ENCODE measurements at regions not wholly inside any gene's neighbourhood (a gene's known extent, or its start where the extent isn't known, plus 50 kb on each side); places are given as distances from the start of the nearest gene placed in this dataset.

DNA sequence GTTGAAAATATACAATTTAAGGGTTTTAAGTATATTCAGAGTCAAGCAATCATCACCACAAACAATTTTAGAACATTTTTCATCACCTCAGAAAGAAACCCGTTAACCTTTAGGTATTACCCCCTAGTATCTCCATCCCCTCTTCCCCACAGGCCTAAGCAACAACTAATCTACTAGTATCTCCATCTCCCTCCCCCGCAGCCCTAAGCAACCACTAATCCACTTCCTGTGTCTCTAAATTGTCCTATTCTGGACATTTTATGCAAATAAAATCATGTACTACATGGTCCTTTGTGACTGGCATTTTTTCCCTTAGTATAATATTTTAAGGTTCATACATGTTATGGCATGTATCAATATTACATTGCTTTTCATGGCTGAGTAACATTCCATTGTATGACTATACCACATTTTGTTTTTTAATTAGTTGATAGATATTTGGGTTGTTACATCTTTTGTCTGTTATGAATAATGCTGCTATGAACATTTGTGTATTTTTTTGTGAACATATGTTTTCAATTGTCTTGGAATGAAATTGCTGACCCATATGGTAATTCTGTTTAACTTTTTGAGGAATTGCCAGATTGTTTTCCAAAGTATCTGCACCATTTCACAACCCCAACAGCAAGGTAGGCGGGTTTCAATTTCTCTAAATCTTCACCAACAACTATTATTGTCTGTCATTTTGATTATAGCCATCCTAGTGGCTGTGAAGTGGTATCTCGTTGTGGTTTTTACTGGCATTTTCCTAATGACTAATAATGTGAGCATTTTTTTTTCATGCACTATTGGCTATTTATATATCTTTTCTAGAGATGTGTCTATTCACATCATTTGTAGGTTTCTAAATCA, 215.6 kb upstream of the CD96 start:
- Histone ChIP-seq H3K9me3 (ENCODE audit: control insufficient read depth in 4 of 4, insufficient read depth in 3 of 4, low read length in 3 of 4) (no peaks in the 10 kb centered on the region), H3K4me1 (ENCODE audit: control insufficient read depth in 5 of 5, insufficient read depth in 5 of 5, low read length in 5 of 5) (peaks cover 0 to 3% (median 0%) of the 10 kb centered on the region in 5 donors), H3K9ac (ENCODE audit: insufficient read depth in 1 of 2, low read length in 2 of 2) (no peak overlapping the region), H3K27me3 (ENCODE audit: control insufficient read depth in 3 of 3, insufficient read depth in 3 of 3, low read length in 2 of 3) (no peaks in the 10 kb centered on the region), H3K36me3 (ENCODE audit: control insufficient read depth in 4 of 4, insufficient read depth in 4 of 4, low read length in 4 of 4) (no peaks in the 10 kb centered on the region), H3K4me3 (no peak overlapping the region), H3K27ac (ENCODE audit: low read depth in 1 of 2, low read length in 1 of 2) (no peak overlapping the region)
- TF ChIP-seq, protein P1, sequence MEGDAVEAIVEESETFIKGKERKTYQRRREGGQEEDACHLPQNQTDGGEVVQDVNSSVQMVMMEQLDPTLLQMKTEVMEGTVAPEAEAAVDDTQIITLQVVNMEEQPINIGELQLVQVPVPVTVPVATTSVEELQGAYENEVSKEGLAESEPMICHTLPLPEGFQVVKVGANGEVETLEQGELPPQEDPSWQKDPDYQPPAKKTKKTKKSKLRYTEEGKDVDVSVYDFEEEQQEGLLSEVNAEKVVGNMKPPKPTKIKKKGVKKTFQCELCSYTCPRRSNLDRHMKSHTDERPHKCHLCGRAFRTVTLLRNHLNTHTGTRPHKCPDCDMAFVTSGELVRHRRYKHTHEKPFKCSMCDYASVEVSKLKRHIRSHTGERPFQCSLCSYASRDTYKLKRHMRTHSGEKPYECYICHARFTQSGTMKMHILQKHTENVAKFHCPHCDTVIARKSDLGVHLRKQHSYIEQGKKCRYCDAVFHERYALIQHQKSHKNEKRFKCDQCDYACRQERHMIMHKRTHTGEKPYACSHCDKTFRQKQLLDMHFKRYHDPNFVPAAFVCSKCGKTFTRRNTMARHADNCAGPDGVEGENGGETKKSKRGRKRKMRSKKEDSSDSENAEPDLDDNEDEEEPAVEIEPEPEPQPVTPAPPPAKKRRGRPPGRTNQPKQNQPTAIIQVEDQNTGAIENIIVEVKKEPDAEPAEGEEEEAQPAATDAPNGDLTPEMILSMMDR (IDR thresholded peaks at IDR 0.05; ENCODE audit: control extremely low read depth, extremely low read depth) = no peak
- no peak for DNase-seq
- 90 to 91% methylated on average over 4 of the region's 4 CpGs for WGBS, 2 donors
- ATAC-seq (ENCODE audit: insufficient read depth, low FRiP score) = no peak

DNA sequence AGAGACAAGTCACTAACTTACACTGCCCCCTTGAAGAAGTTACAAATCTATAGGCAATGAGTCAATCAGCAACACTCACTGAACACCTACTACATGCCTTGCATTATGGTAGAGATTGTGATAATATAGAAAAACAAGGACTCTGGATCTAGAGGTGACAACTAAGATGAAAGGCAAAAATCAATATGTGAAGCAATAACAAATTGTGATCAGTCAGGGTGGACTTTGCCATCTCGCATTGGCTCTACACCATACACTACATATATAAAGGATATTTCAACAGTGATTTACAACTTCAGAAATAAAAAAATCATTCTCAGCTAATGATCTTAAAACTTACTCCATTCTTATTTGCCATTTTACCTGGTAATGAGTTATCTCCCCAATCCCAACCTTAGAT, 210.7 kb upstream of the CD96 start:
- Histone ChIP-seq H3K9ac (ENCODE audit: insufficient read depth in 1 of 2, low read length in 2 of 2) (no peak overlapping the region), H3K4me1 (ENCODE audit: control insufficient read depth in 5 of 5, insufficient read depth in 5 of 5, low read length in 5 of 5) (no peaks in the 10 kb centered on the region), H3K27ac (ENCODE audit: low read depth in 1 of 2, low read length in 1 of 2) (no peak overlapping the region), H3K4me3 (no peak overlapping the region), H3K9me3 (ENCODE audit: control insufficient read depth in 4 of 4, insufficient read depth in 3 of 4, low read length in 3 of 4) (no peaks in the 10 kb centered on the region), H3K36me3 (ENCODE audit: control insufficient read depth in 4 of 4, insufficient read depth in 4 of 4, low read length in 4 of 4) (no peaks in the 10 kb centered on the region), H3K27me3 (ENCODE audit: control insufficient read depth in 3 of 3, insufficient read depth in 3 of 3, low read length in 2 of 3) (no peaks in the 10 kb centered on the region)
- ATAC-seq (ENCODE audit: insufficient read depth, low FRiP score) (no peak), DNase-seq (no peak)
- TF ChIP-seq, protein P1 (IDR thresholded peaks at IDR 0.05; ENCODE audit: control extremely low read depth, extremely low read depth) = no peak
- WGBS, 2 donors = 96% methylated on average over 1 of the region's 1 CpG

DNA sequence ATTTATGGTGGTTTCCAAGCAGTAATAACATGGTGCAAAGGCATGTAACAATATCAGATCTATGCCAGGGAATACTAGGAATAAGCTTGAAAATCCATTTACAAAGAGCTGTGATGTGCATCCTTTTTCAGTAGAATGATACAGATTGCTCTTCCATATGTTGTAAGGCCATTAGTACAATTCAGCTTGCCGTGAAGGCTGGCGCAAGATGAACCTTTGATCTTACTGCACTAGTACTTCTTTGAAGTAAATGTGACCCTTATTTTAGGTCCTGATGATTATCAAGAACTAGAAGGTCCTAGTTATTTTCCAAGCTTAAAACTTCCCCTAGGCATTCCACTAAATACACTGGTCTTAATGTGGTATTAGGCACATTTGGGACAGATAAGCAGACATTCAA, 210.1 kb upstream of the CD96 start:
- H3K27me3 ChIP-seq (ENCODE audit: control insufficient read depth in 3 of 3, insufficient read depth in 3 of 3, low read length in 2 of 3) = no peaks in the 10 kb centered on the region
- ATAC-seq (ENCODE audit: insufficient read depth, low FRiP score) = no peak
- DNase-seq = no peak

More for the DNA sequence above, 210.1 kb upstream of the CD96 start:
- TF ChIP-seq, protein P1 (IDR thresholded peaks at IDR 0.05; ENCODE audit: control extremely low read depth, extremely low read depth) = no peak
- Histone ChIP-seq H3K9ac (ENCODE audit: insufficient read depth in 1 of 2, low read length in 2 of 2) (no peak overlapping the region), H3K4me3 (no peak overlapping the region), H3K4me1 (ENCODE audit: control insufficient read depth in 5 of 5, insufficient read depth in 5 of 5, low read length in 5 of 5) (no peaks in the 10 kb centered on the region), H3K36me3 (ENCODE audit: control insufficient read depth in 4 of 4, insufficient read depth in 4 of 4, low read length in 4 of 4) (no peaks in the 10 kb centered on the region), H3K9me3 (ENCODE audit: control insufficient read depth in 4 of 4, insufficient read depth in 3 of 4, low read length in 3 of 4) (no peaks in the 10 kb centered on the region), H3K27ac (ENCODE audit: low read depth in 1 of 2, low read length in 1 of 2) (no peak overlapping the region)
- 84 to 95% methylated on average over 2 of the region's 2 CpGs for WGBS, 2 donors
